ENCODE measurements at regions not wholly inside any gene's neighbourhood (a gene's known extent, or its start where the extent isn't known, plus 50 kb on each side); places are given as distances from the start of the nearest gene placed in this dataset.

- ChIA-PET CTCF (no interaction called here), POLR2A (no interaction called here)
- no peaks in the 10 kb centered on the region for H3K4me1 ChIP-seq (ENCODE audit: control extremely low read depth in 1 of 4, control insufficient read depth in 4 of 4, insufficient read depth in 4 of 4, low read length in 3 of 4)
- H3K9me3 ChIP-seq (ENCODE audit: control extremely low read depth in 1 of 5, control insufficient read depth in 4 of 5, insufficient read depth in 2 of 5, low read depth in 1 of 5, low read length in 4 of 5) = no peaks in the 10 kb centered on the region
- 100% methylated on average over 1 of the region's 2 CpGs for WGBS (ENCODE audit: insufficient coverage)
- H3K36me3 ChIP-seq (ENCODE audit: control insufficient read depth in 4 of 4, insufficient read depth in 4 of 4, low read length in 3 of 4) = no peaks in the 10 kb centered on the region
- H3K27ac ChIP-seq (ENCODE audit: insufficient read depth in 1 of 2, low read depth in 1 of 2, low read length in 2 of 2, poor library complexity in 1 of 2, severe bottlenecking in 2 of 2) = no peak overlapping the region
- H3K27me3 ChIP-seq (replicated peaks in 2 of 5; ENCODE audit: control insufficient read depth in 4 of 5, insufficient read depth in 5 of 5, low read length in 4 of 5) = no peaks in the 10 kb centered on the region
- H3K4me3 ChIP-seq (ENCODE audit: control insufficient read depth in 1 of 7, extremely low read depth in 1 of 7, insufficient read depth in 4 of 7, low read depth in 2 of 7, low read length in 6 of 7) = no peak overlapping the region
- DNase-seq = no peak
Observed at GRCh38 chr13:63042686-63043085, 1627.0 kb upstream of the PCDH20 start.

- H3K4me3 ChIP-seq (ENCODE audit: control insufficient read depth in 1 of 7, extremely low read depth in 1 of 7, insufficient read depth in 4 of 7, low read depth in 2 of 7, low read length in 6 of 7) = no peak overlapping the region
- ChIA-PET POLR2A (no interaction called here), CTCF (no interaction called here)
- no peaks in the 10 kb centered on the region for H3K4me1 ChIP-seq (ENCODE audit: control extremely low read depth in 1 of 4, control insufficient read depth in 4 of 4, insufficient read depth in 4 of 4, low read length in 3 of 4)
- H3K27me3 ChIP-seq (replicated peaks in 2 of 5; ENCODE audit: control insufficient read depth in 4 of 5, insufficient read depth in 5 of 5, low read length in 4 of 5) = no peaks in the 10 kb centered on the region
- no peak for DNase-seq
- no peaks in the 10 kb centered on the region for H3K36me3 ChIP-seq (ENCODE audit: control insufficient read depth in 4 of 4, insufficient read depth in 4 of 4, low read length in 3 of 4)
- H3K9me3 ChIP-seq (ENCODE audit: control extremely low read depth in 1 of 5, control insufficient read depth in 4 of 5, insufficient read depth in 2 of 5, low read depth in 1 of 5, low read length in 4 of 5) = no peaks in the 10 kb centered on the region
- WGBS (ENCODE audit: insufficient coverage) = 94% methylated on average over 3 of the region's 4 CpGs
- no peak overlapping the region for H3K27ac ChIP-seq (ENCODE audit: insufficient read depth in 1 of 2, low read depth in 1 of 2, low read length in 2 of 2, poor library complexity in 1 of 2, severe bottlenecking in 2 of 2)
Observed at GRCh38 chr13:63041640-63042414, 1626.2 kb upstream of the PCDH20 start.

- ChIA-PET CTCF (no interaction called here), POLR2A (no interaction called here)
- Histone ChIP-seq H3K27ac (ENCODE audit: insufficient read depth in 1 of 2, low read depth in 1 of 2, low read length in 2 of 2, poor library complexity in 1 of 2, severe bottlenecking in 2 of 2) (no peak overlapping the region), H3K9me3 (ENCODE audit: control extremely low read depth in 1 of 5, control insufficient read depth in 4 of 5, insufficient read depth in 2 of 5, low read depth in 1 of 5, low read length in 4 of 5) (no peaks in the 10 kb centered on the region), H3K36me3 (ENCODE audit: control insufficient read depth in 4 of 4, insufficient read depth in 4 of 4, low read length in 3 of 4) (no peaks in the 10 kb centered on the region), H3K4me3 (ENCODE audit: control insufficient read depth in 1 of 7, extremely low read depth in 1 of 7, insufficient read depth in 4 of 7, low read depth in 2 of 7, low read length in 6 of 7) (no peak overlapping the region), H3K27me3 (replicated peaks in 2 of 5; ENCODE audit: control insufficient read depth in 4 of 5, insufficient read depth in 5 of 5, low read length in 4 of 5) (no peaks in the 10 kb centered on the region), H3K4me1 (ENCODE audit: control extremely low read depth in 1 of 4, control insufficient read depth in 4 of 4, insufficient read depth in 4 of 4, low read length in 3 of 4) (no peaks in the 10 kb centered on the region)
- no peak for DNase-seq
- WGBS (ENCODE audit: insufficient coverage) = 86% methylated on average over 1 of the region's 3 CpGs
Observed at GRCh38 chr13:63026285-63026797, 1610.7 kb upstream of the PCDH20 start.

GRCh38 chr13:63025741-63026140, 1610.1 kb upstream of the PCDH20 start:
- H3K27me3 ChIP-seq (replicated peaks in 2 of 5; ENCODE audit: control insufficient read depth in 4 of 5, insufficient read depth in 5 of 5, low read length in 4 of 5) = no peaks in the 10 kb centered on the region
- POLR2A ChIA-PET = no interaction called here
- H3K9me3 ChIP-seq (ENCODE audit: control extremely low read depth in 1 of 5, control insufficient read depth in 4 of 5, insufficient read depth in 2 of 5, low read depth in 1 of 5, low read length in 4 of 5) = no peaks in the 10 kb centered on the region
- H3K4me1 ChIP-seq (ENCODE audit: control extremely low read depth in 1 of 4, control insufficient read depth in 4 of 4, insufficient read depth in 4 of 4, low read length in 3 of 4) = no peaks in the 10 kb centered on the region
- WGBS (ENCODE audit: insufficient coverage) = 100% methylated on average over 1 of the region's 1 CpG
- CTCF ChIA-PET = no interaction called here
- H3K4me3 ChIP-seq (ENCODE audit: control insufficient read depth in 1 of 7, extremely low read depth in 1 of 7, insufficient read depth in 4 of 7, low read depth in 2 of 7, low read length in 6 of 7) = no peak overlapping the region
- H3K36me3 ChIP-seq (ENCODE audit: control insufficient read depth in 4 of 4, insufficient read depth in 4 of 4, low read length in 3 of 4) = no peaks in the 10 kb centered on the region
- DNase-seq = no peak
- no peak overlapping the region for H3K27ac ChIP-seq (ENCODE audit: insufficient read depth in 1 of 2, low read depth in 1 of 2, low read length in 2 of 2, poor library complexity in 1 of 2, severe bottlenecking in 2 of 2)

- ChIA-PET POLR2A (no interaction called here), CTCF (no interaction called here)
- Histone ChIP-seq H3K4me3 (ENCODE audit: control insufficient read depth in 1 of 7, extremely low read depth in 1 of 7, insufficient read depth in 4 of 7, low read depth in 2 of 7, low read length in 6 of 7) (no peak overlapping the region), H3K27me3 (replicated peaks in 2 of 5; ENCODE audit: control insufficient read depth in 4 of 5, insufficient read depth in 5 of 5, low read length in 4 of 5) (no peaks in the 10 kb centered on the region), H3K4me1 (ENCODE audit: control extremely low read depth in 1 of 4, control insufficient read depth in 4 of 4, insufficient read depth in 4 of 4, low read length in 3 of 4) (no peaks in the 10 kb centered on the region), H3K27ac (ENCODE audit: insufficient read depth in 1 of 2, low read depth in 1 of 2, low read length in 2 of 2, poor library complexity in 1 of 2, severe bottlenecking in 2 of 2) (no peak overlapping the region), H3K36me3 (ENCODE audit: control insufficient read depth in 4 of 4, insufficient read depth in 4 of 4, low read length in 3 of 4) (no peaks in the 10 kb centered on the region), H3K9me3 (ENCODE audit: control extremely low read depth in 1 of 5, control insufficient read depth in 4 of 5, insufficient read depth in 2 of 5, low read depth in 1 of 5, low read length in 4 of 5) (no peaks in the 10 kb centered on the region)
- WGBS (ENCODE audit: insufficient coverage) = 100% methylated on average over 2 of the region's 3 CpGs
- DNase-seq = no peak
Observed at GRCh38 chr13:63024458-63024857, 1608.8 kb upstream of the PCDH20 start.

GRCh38 chr13:63011996-63012395, 1596.3 kb upstream of the PCDH20 start:
- ChIA-PET POLR2A (no interaction called here), CTCF (no interaction called here)
- H3K9me3 ChIP-seq (ENCODE audit: control extremely low read depth in 1 of 5, control insufficient read depth in 4 of 5, insufficient read depth in 2 of 5, low read depth in 1 of 5, low read length in 4 of 5) = peaks cover 4 to 25% (median 7%) of the 10 kb centered on the region in 5 experiments
- H3K4me1 ChIP-seq (ENCODE audit: control extremely low read depth in 1 of 4, control insufficient read depth in 4 of 4, insufficient read depth in 4 of 4, low read length in 3 of 4) = no peaks in the 10 kb centered on the region
- 100% methylated on average over 1 of the region's 2 CpGs for WGBS (ENCODE audit: insufficient coverage)
- DNase-seq = no peak
- no peak overlapping the region for H3K27ac ChIP-seq (ENCODE audit: insufficient read depth in 1 of 2, low read depth in 1 of 2, low read length in 2 of 2, poor library complexity in 1 of 2, severe bottlenecking in 2 of 2)
- no peaks in the 10 kb centered on the region for H3K36me3 ChIP-seq (ENCODE audit: control insufficient read depth in 4 of 4, insufficient read depth in 4 of 4, low read length in 3 of 4)
- H3K27me3 ChIP-seq (replicated peaks in 2 of 5; ENCODE audit: control insufficient read depth in 4 of 5, insufficient read depth in 5 of 5, low read length in 4 of 5) = no peaks in the 10 kb centered on the region
- H3K4me3 ChIP-seq (ENCODE audit: control insufficient read depth in 1 of 7, extremely low read depth in 1 of 7, insufficient read depth in 4 of 7, low read depth in 2 of 7, low read length in 6 of 7) = no peak overlapping the region

GRCh38 chr13:63010072-63010658, 1594.5 kb upstream of the PCDH20 start:
- ChIA-PET POLR2A (no interaction called here), CTCF (no interaction called here)
- DNase-seq = no peak

More at GRCh38 chr13:63010072-63010658, 1594.5 kb upstream of the PCDH20 start:
- Histone ChIP-seq H3K4me3 (ENCODE audit: control insufficient read depth in 1 of 7, extremely low read depth in 1 of 7, insufficient read depth in 4 of 7, low read depth in 2 of 7, low read length in 6 of 7) (no peak overlapping the region), H3K36me3 (ENCODE audit: control insufficient read depth in 4 of 4, insufficient read depth in 4 of 4, low read length in 3 of 4) (no peaks in the 10 kb centered on the region), H3K4me1 (ENCODE audit: control extremely low read depth in 1 of 4, control insufficient read depth in 4 of 4, insufficient read depth in 4 of 4, low read length in 3 of 4) (no peaks in the 10 kb centered on the region), H3K9me3 (ENCODE audit: control extremely low read depth in 1 of 5, control insufficient read depth in 4 of 5, insufficient read depth in 2 of 5, low read depth in 1 of 5, low read length in 4 of 5) (peaks cover 2 to 29% (median 7%) of the 10 kb centered on the region in 5 experiments), H3K27ac (ENCODE audit: insufficient read depth in 1 of 2, low read depth in 1 of 2, low read length in 2 of 2, poor library complexity in 1 of 2, severe bottlenecking in 2 of 2) (no peak overlapping the region), H3K27me3 (replicated peaks in 2 of 5; ENCODE audit: control insufficient read depth in 4 of 5, insufficient read depth in 5 of 5, low read length in 4 of 5) (no peaks in the 10 kb centered on the region)
